HG03442 (cell line): ENCODE measurements at regions not wholly inside any gene's neighbourhood (a gene's known extent, or its start where the extent isn't known, plus 50 kb on each side); places are given as distances from the start of the nearest gene placed in this dataset.

Experiments
- ATAC-seq: cut with Tn5 transposase; IDR thresholded peaks from one replicate; pipeline ENCODE4 v1.9.1; 2021; ENCODE audit warnings: mild to moderate bottlenecking, moderate library complexity; ENCODE audit not compliant: unreplicated experiment

- ATAC-seq, result no peak
These were observed 246.6 kb upstream of the APCDD1 start for GRCh38 chr18:10207682-10208345.

GRCh38 chr18:10209302-10209701 lies 245.1 kb upstream of the APCDD1 start:
- ATAC-seq, result no peak

- ATAC-seq, result no peak
These were observed 244.3 kb upstream of the APCDD1 start for GRCh38 chr18:10210057-10210633.

- ATAC-seq, result peak; percentile 81
These were observed 240.9 kb upstream of the APCDD1 start for GRCh38 chr18:10213526-10213925.

- no peak for ATAC-seq
These were observed 239.0 kb upstream of the APCDD1 start for GRCh38 chr18:10215446-10215845.

- no peak for ATAC-seq
These were observed 237.6 kb upstream of the APCDD1 start for GRCh38 chr18:10216791-10217190.

GRCh38 chr18:10217211-10217610 lies 237.2 kb upstream of the APCDD1 start:
- ATAC-seq, result no peak

- ATAC-seq, result no peak
These were observed 229.1 kb upstream of the APCDD1 start for GRCh38 chr18:10225300-10225699.

- no peak for ATAC-seq
These were observed 227.5 kb upstream of the APCDD1 start for GRCh38 chr18:10226971-10227370.

GRCh38 chr18:10228326-10228725 lies 226.1 kb upstream of the APCDD1 start:
- no peak for ATAC-seq

- ATAC-seq, result no peak
These were observed 225.0 kb upstream of the APCDD1 start for GRCh38 chr18:10229458-10229857.

- ATAC-seq, result no peak
These were observed 224.4 kb upstream of the APCDD1 start for GRCh38 chr18:10230072-10230471.

GRCh38 chr18:10231220-10231619 lies 223.2 kb upstream of the APCDD1 start:
- no peak for ATAC-seq

- ATAC-seq, result no peak
These were observed 222.4 kb upstream of the APCDD1 start for GRCh38 chr18:10232062-10232461.

GRCh38 chr18:10233082-10233875 lies 221.2 kb upstream of the APCDD1 start:
- ATAC-seq, result no peak

- no peak for ATAC-seq
These were observed 220.2 kb upstream of the APCDD1 start for GRCh38 chr18:10234281-10234680.

GRCh38 chr18:10234912-10235660 lies 219.3 kb upstream of the APCDD1 start:
- ATAC-seq, result no peak

GRCh38 chr18:10235661-10235952 lies 218.8 kb upstream of the APCDD1 start:
- ATAC-seq, result no peak

- no peak for ATAC-seq
These were observed 215.3 kb upstream of the APCDD1 start for GRCh38 chr18:10239103-10239502.

GRCh38 chr18:10239991-10240634 lies 214.3 kb upstream of the APCDD1 start:
- no peak for ATAC-seq

- no peak for ATAC-seq
These were observed 213.5 kb upstream of the APCDD1 start for GRCh38 chr18:10240973-10241372.
